PC-9 (cell line): ENCODE measurements at regions not wholly inside any gene's neighbourhood (a gene's known extent, or its start where the extent isn't known, plus 50 kb on each side); places are given as distances from the start of the nearest gene placed in this dataset.

ENCODE experiments used
- CTCF ChIP-seq: fragments of 200-600 bp; sonication (generic); conservative IDR thresholded peaks from 2 replicates; pipeline ENCODE4 v1.6.1; 2017; ENCODE audit warnings: mixed run types, antibody characterized with exemption, mild to moderate bottlenecking, moderate library complexity
- EZH2 ChIP-seq: fragments of 200-600 bp; sonication (generic); IDR thresholded peaks from 2 replicates; pipeline ENCODE4 v1.8.0; 2017; ENCODE audit warnings: antibody characterized with exemption, low read depth

DNA sequence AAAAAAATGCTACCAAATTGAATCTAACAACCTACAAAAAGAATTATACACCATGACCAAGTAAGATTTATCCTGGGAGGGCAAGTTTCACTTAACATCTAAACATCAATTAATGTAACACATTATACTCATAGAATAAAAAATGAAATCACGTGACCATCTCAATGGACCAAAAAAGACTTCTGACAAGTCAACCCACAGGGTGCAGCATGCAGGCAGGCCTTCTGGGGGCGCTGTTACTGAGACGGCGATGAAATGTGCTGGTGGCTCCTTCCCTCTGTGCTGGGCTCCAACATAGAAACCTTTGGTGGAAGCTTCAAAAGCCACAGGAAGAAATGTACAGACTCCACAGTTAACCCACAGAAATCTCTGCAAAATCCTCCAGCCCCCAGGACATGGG, 103.1 kb downstream of the INHBA start:
- TF ChIP-seq CTCF (no peak; the same call in 1 of the 2 replicates), EZH2 (no peak)
